ENCODE measurements at regions not wholly inside any gene's neighbourhood (a gene's known extent, or its start where the extent isn't known, plus 50 kb on each side); places are given as distances from the start of the nearest gene placed in this dataset.

- intact Hi-C loops (cut with micrococcal nuclease; ENCODE audit: unreplicated experiment) (no loop called here), in situ Hi-C loops (cut with MboI) (no loop called here)
- DNase-seq (ENCODE audit: low read depth, low spot score) (no peak), ATAC-seq (no peak), FAIRE-seq (no peak)
- Histone ChIP-seq H3K9ac (ENCODE audit: control insufficient read depth, insufficient read depth, low read length) (no peak overlapping the region), H2AFZ (ENCODE audit: control insufficient read depth, low read depth, low read length) (no peak overlapping the region), H3K4me1 (ENCODE audit: control insufficient read depth, insufficient read depth, low read length) (no peaks in the 10 kb centered on the region), H3K36me3 (ENCODE audit: control insufficient read depth in 2 of 2, insufficient read depth in 2 of 2, low read length in 1 of 2) (no peaks in the 10 kb centered on the region), H3K4me3 (no peak overlapping the region), H4K20me1 (ENCODE audit: control insufficient read depth, insufficient read depth) (no peaks in the 10 kb centered on the region), H3K4me2 (ENCODE audit: control insufficient read depth, insufficient read depth) (no peak overlapping the region), H3K79me2 (ENCODE audit: control insufficient read depth, insufficient read depth, low read length) (no peaks in the 10 kb centered on the region), H3K27me3 (replicated peaks in 1 of 2; ENCODE audit: control insufficient read depth in 2 of 2, insufficient read depth in 2 of 2, low read length in 1 of 2) (no peaks in the 10 kb centered on the region), H3K27ac (ENCODE audit: control insufficient read depth, insufficient read depth) (no peak overlapping the region), H3K9me3 (replicated peaks; ENCODE audit: control insufficient read depth, insufficient read depth, low read length) (no peaks in the 10 kb centered on the region)
- ChIA-PET SMC1A (ENCODE audit: uncharacterized antibody, unreplicated experiment) (no interaction called here), POLR2A (no interaction called here), CTCF (interaction anchor here (0.7 kb wide), 1 partner anchor 91 kb away, joined by 4 read pairs; no protein-coding TSS in a partner anchor), RAD21 (ENCODE audit: unreplicated experiment) (no interaction called here)
- no TSS peak for BruUV-seq (replicated peaks)
- 34% methylated on average over 11 of the region's 11 CpGs for WGBS (ENCODE audit: insufficient coverage, insufficient replicate concordance, low lambda C conversion rate, missing lambda C conversion rate)
- TF ChIP-seq PAX5 (IDR thresholded peaks at IDR 0.05; ENCODE audit: borderline replicate concordance, low read depth, low read length) (no peak), NRF1 (conservative IDR thresholded peaks at IDR 0.05; ENCODE audit: low read depth, low read length) (no peak), NR2C1 (IDR thresholded peaks at IDR 0.05) (no peak), ZZZ3 (IDR thresholded peaks at IDR 0.05; ENCODE audit: control insufficient read depth, insufficient read length, low read depth) (no peak)
Measured at GRCh38 chr9:81097131-81097847, 592.1 kb downstream of the TLE1 start.

GRCh38 chr9:81096625-81097024 lies 592.7 kb downstream of the TLE1 start:
- Histone ChIP-seq H3K4me3 (no peak overlapping the region), H4K20me1 (ENCODE audit: control insufficient read depth, insufficient read depth) (no peaks in the 10 kb centered on the region), H3K4me1 (ENCODE audit: control insufficient read depth, insufficient read depth, low read length) (no peaks in the 10 kb centered on the region), H3K9ac (ENCODE audit: control insufficient read depth, insufficient read depth, low read length) (no peak overlapping the region), H3K36me3 (ENCODE audit: control insufficient read depth in 2 of 2, insufficient read depth in 2 of 2, low read length in 1 of 2) (no peaks in the 10 kb centered on the region), H3K79me2 (ENCODE audit: control insufficient read depth, insufficient read depth, low read length) (no peaks in the 10 kb centered on the region), H3K27me3 (replicated peaks in 1 of 2; ENCODE audit: control insufficient read depth in 2 of 2, insufficient read depth in 2 of 2, low read length in 1 of 2) (no peaks in the 10 kb centered on the region), H3K4me2 (ENCODE audit: control insufficient read depth, insufficient read depth) (no peak overlapping the region), H3K27ac (ENCODE audit: control insufficient read depth, insufficient read depth) (no peak overlapping the region), H2AFZ (ENCODE audit: control insufficient read depth, low read depth, low read length) (no peak overlapping the region), H3K9me3 (replicated peaks; ENCODE audit: control insufficient read depth, insufficient read depth, low read length) (no peaks in the 10 kb centered on the region)
- ChIA-PET SMC1A (ENCODE audit: uncharacterized antibody, unreplicated experiment) (no interaction called here), RAD21 (ENCODE audit: unreplicated experiment) (no interaction called here), POLR2A (no interaction called here), CTCF (interaction anchor here (0.7 kb wide), 1 partner anchor 91 kb away, joined by 4 read pairs; no protein-coding TSS in a partner anchor)
- ATAC-seq, result no peak
- BruUV-seq (replicated peaks), result no TSS peak
- intact Hi-C loops (cut with micrococcal nuclease; ENCODE audit: unreplicated experiment) (no loop called here), in situ Hi-C loops (cut with MboI) (no loop called here)
- FAIRE-seq, result no peak
- 7% methylated on average over 2 of the region's 2 CpGs for WGBS (ENCODE audit: insufficient coverage, insufficient replicate concordance, low lambda C conversion rate, missing lambda C conversion rate)
- no peak for DNase-seq (ENCODE audit: low read depth, low spot score)
- TF ChIP-seq SIX5 (IDR thresholded peaks at IDR 0.05; ENCODE audit: low read depth, low read length, severe bottlenecking) (no peak), LARP7 (IDR thresholded peaks at IDR 0.05) (no peak), SP1 (IDR thresholded peaks at IDR 0.05; ENCODE audit: low read depth, low read length) (no peak), JUNB (IDR thresholded peaks at IDR 0.05) (no peak), ZNF687 (IDR thresholded peaks at IDR 0.05) (no peak), HSF1 (IDR thresholded peaks at IDR 0.05; ENCODE audit: low read depth, low read length) (no peak), ETV6 (conservative IDR thresholded peaks at IDR 0.05 in 1 of 2, IDR thresholded peaks at IDR 0.05 in 1 of 2; ENCODE audit: borderline replicate concordance in 1 of 2, low read depth in 1 of 2) (no peak), CREM (IDR thresholded peaks at IDR 0.05; ENCODE audit: low read depth) (no peak), ZNF207 (IDR thresholded peaks at IDR 0.05; ENCODE audit: borderline replicate concordance) (no peak), ZNF217 (IDR thresholded peaks at IDR 0.05) (no peak)

Measured in GM12878 (cell line).